ENCODE measurements at regions not wholly inside any gene's neighbourhood (a gene's known extent, or its start where the extent isn't known, plus 50 kb on each side); places are given as distances from the start of the nearest gene placed in this dataset.

GRCh38 chr3:4043867-4044575, 244.8 kb downstream of the LRRN1 start:
- H3K4me1 ChIP-seq (ENCODE audit: control insufficient read depth in 1 of 2, insufficient read depth in 2 of 2, low read depth in 1 of 2, low read length in 1 of 2), result no peaks in the 10 kb centered on the region
- H4K20me1 ChIP-seq (ENCODE audit: insufficient read depth), result no peaks in the 10 kb centered on the region
- ChIA-PET CTCF (no interaction called here), POLR2A (no interaction called here)
- H3K4me2 ChIP-seq, result no peak overlapping the region
- no peak overlapping the region for H3K4me3 ChIP-seq (ENCODE audit: low read depth in 2 of 2, low read length in 1 of 2)
- H2AFZ ChIP-seq (ENCODE audit: low read depth), result no peak overlapping the region
- TF ChIP-seq TAF1 (IDR thresholded peaks at IDR 0.05; ENCODE audit: borderline replicate concordance, low read depth, low read length) (no peak), RFX5 (IDR thresholded peaks at IDR 0.05; ENCODE audit: low read length) (no peak), ELF1 (IDR thresholded peaks at IDR 0.05) (no peak), EZH2phosphoT487 (IDR thresholded peaks at IDR 0.05; ENCODE audit: borderline replicate concordance, low read depth) (no peak)
- no peak for DNase-seq
- H3K9me2 ChIP-seq, result no peaks in the 10 kb centered on the region
- no peaks in the 10 kb centered on the region for H3K79me2 ChIP-seq (ENCODE audit: insufficient read depth)
- no peaks in the 10 kb centered on the region for H3K27me3 ChIP-seq (ENCODE audit: insufficient read depth)
- H3K27ac ChIP-seq (ENCODE audit: low read depth in 2 of 2, low read length in 1 of 2), result no peak overlapping the region
- 31% methylated on average over 2 of the region's 2 CpGs for WGBS (ENCODE audit: low lambda C conversion rate)
- no peaks in the 10 kb centered on the region for H3K9me3 ChIP-seq
- no peaks in the 10 kb centered on the region for H3F3A ChIP-seq (replicated peaks; ENCODE audit: insufficient read depth)
- no peak overlapping the region for H3K9ac ChIP-seq
- H3K36me3 ChIP-seq (replicated peaks in 1 of 2; ENCODE audit: control insufficient read depth in 1 of 2, insufficient read depth in 2 of 2, low read length in 1 of 2), result no peaks in the 10 kb centered on the region

GRCh38 chr3:4044619-4045018, 245.4 kb downstream of the LRRN1 start:
- Histone ChIP-seq H3K27me3 (ENCODE audit: insufficient read depth) (no peaks in the 10 kb centered on the region), H2AFZ (ENCODE audit: low read depth) (no peak overlapping the region), H3K4me2 (no peak overlapping the region), H3K36me3 (replicated peaks in 1 of 2; ENCODE audit: control insufficient read depth in 1 of 2, insufficient read depth in 2 of 2, low read length in 1 of 2) (no peaks in the 10 kb centered on the region), H3K79me2 (ENCODE audit: insufficient read depth) (no peaks in the 10 kb centered on the region), H3K27ac (ENCODE audit: low read depth in 2 of 2, low read length in 1 of 2) (no peak overlapping the region), H3K9me3 (no peaks in the 10 kb centered on the region), H3K4me1 (ENCODE audit: control insufficient read depth in 1 of 2, insufficient read depth in 2 of 2, low read depth in 1 of 2, low read length in 1 of 2) (no peaks in the 10 kb centered on the region), H3K9ac (no peak overlapping the region), H4K20me1 (ENCODE audit: insufficient read depth) (no peaks in the 10 kb centered on the region), H3K4me3 (ENCODE audit: low read depth in 2 of 2, low read length in 1 of 2) (no peak overlapping the region), H3F3A (replicated peaks; ENCODE audit: insufficient read depth) (no peaks in the 10 kb centered on the region), H3K9me2 (no peaks in the 10 kb centered on the region)
- no peak for DNase-seq
- CTCF ChIA-PET, result no interaction called here
- 0% methylated on average over 2 of the region's 2 CpGs for WGBS (ENCODE audit: low lambda C conversion rate)
- POLR2A ChIA-PET, result no interaction called here
- TF ChIP-seq IRF3 (IDR thresholded peaks at IDR 0.05; ENCODE audit: low read depth, low read length), result no peak
- TF ChIP-seq TEAD4 (IDR thresholded peaks at IDR 0.05; ENCODE audit: borderline replicate concordance, insufficient read depth), result no peak
- TF ChIP-seq EP300 (IDR thresholded peaks at IDR 0.05; ENCODE audit: borderline replicate concordance in 1 of 2, low read depth in 1 of 2, low read length in 1 of 2), result no peak
- TF ChIP-seq GABPA (IDR thresholded peaks at IDR 0.05; ENCODE audit: low read depth), result no peak
- no peak for TF ChIP-seq TAF1 (IDR thresholded peaks at IDR 0.05; ENCODE audit: borderline replicate concordance, low read depth, low read length)
- no peak for TF ChIP-seq USF2 (IDR thresholded peaks at IDR 0.05; ENCODE audit: borderline replicate concordance, low read depth, low read length)
- no peak for TF ChIP-seq REST (IDR thresholded peaks at IDR 0.05; ENCODE audit: low read depth, low read length)
